ENCODE measurements at regions not wholly inside any gene's neighbourhood (a gene's known extent, or its start where the extent isn't known, plus 50 kb on each side); places are given as distances from the start of the nearest gene placed in this dataset.
A peak's percentile ranks its signal among the peaks of the same experiment; 100 is the strongest.

GRCh38 chr9:113805486-113806132 is 70.5 kb upstream of the ZNF618 start:
- CTCF ChIA-PET = interaction anchor here (0.5 to 2.4 kb wide), 6 partner anchors 10 to 914 kb away, joined by 3 to 20 read pairs (median 3); no protein-coding TSS in a partner anchor

GRCh38 chr9:113807173-113808061 is 68.7 kb upstream of the ZNF618 start:
- POLR2A ChIA-PET = no interaction called here
- Histone ChIP-seq H3K4me3 (ENCODE audit: low read depth, low read length) (peak overlapping the region; percentile 1), H3K27ac (ENCODE audit: extremely low read depth, low read depth, low read length) (no peak overlapping the region)
- TF ChIP-seq CTCF (tag by site-specific recombination; IDR thresholded peaks at IDR 0.05) (peak; percentile 43; the same call in 1 of the 2 replicates), ZNF518A (tag by site-specific recombination; conservative IDR thresholded peaks at IDR 0.05; ENCODE audit: low read depth) (no peak), ZNF660 (tag by site-specific recombination; IDR thresholded peaks at IDR 0.05) (0 out of 2 replicates have a peak, but pooled peaks have one; percentile 17), ZNF768 (tag by site-specific recombination; IDR thresholded peaks at IDR 0.05) (peak; percentile 82), SP3 (tag by site-specific recombination; IDR thresholded peaks at IDR 0.05) (no peak), ZNF654 (tag by site-specific recombination; IDR thresholded peaks at IDR 0.05; ENCODE audit: low read depth) (peak; percentile 69)

More at GRCh38 chr9:113805486-113806132, 70.5 kb upstream of the ZNF618 start:
- Histone ChIP-seq H3K4me3 (ENCODE audit: low read depth, low read length) (no peak overlapping the region), H3K27ac (ENCODE audit: extremely low read depth, low read depth, low read length) (no peak overlapping the region), H3K36me3 (ENCODE audit: control insufficient read depth in 2 of 2, insufficient read depth in 1 of 2, low read length in 2 of 2) (no peaks in the 10 kb centered on the region), H3K9me3 (ENCODE audit: control insufficient read depth, insufficient read depth, low read depth, low read length) (no peaks in the 10 kb centered on the region), H3K4me1 (ENCODE audit: control insufficient read depth, insufficient read depth, low read length) (no peaks in the 10 kb centered on the region)
- POLR2A ChIA-PET = no interaction called here
- no peak for TF ChIP-seq ZNF354C (tag by site-specific recombination; IDR thresholded peaks at IDR 0.05; ENCODE audit: borderline replicate concordance, low read depth)
- no peak for TF ChIP-seq ZNF518A (tag by site-specific recombination; conservative IDR thresholded peaks at IDR 0.05; ENCODE audit: low read depth)
- no peak for TF ChIP-seq ZXDB (tag by site-specific recombination; IDR thresholded peaks at IDR 0.05)
- no peak for TF ChIP-seq ZNF707 (tag by site-specific recombination; IDR thresholded peaks at IDR 0.05)
- TF ChIP-seq PATZ1 (tag by site-specific recombination; IDR thresholded peaks at IDR 0.05) = no peak

More at GRCh38 chr9:113807173-113808061, 68.7 kb upstream of the ZNF618 start:
- Histone ChIP-seq H3K4me1 (ENCODE audit: control insufficient read depth, insufficient read depth, low read length) (no peaks in the 10 kb centered on the region), H3K9me3 (ENCODE audit: control insufficient read depth, insufficient read depth, low read depth, low read length) (no peaks in the 10 kb centered on the region), H3K36me3 (ENCODE audit: control insufficient read depth in 2 of 2, insufficient read depth in 1 of 2, low read length in 2 of 2) (no peaks in the 10 kb centered on the region)
- CTCF ChIA-PET = interaction anchor here (0.6 to 2.6 kb wide), 36 partner anchors 8 to 288 kb away, joined by 3 to 20 read pairs (median 4); no protein-coding TSS in a partner anchor
